ENCODE measurements at regions not wholly inside any gene's neighbourhood (a gene's known extent, or its start where the extent isn't known, plus 50 kb on each side); places are given as distances from the start of the nearest gene placed in this dataset.

GRCh38 chr10:8908013-8908412, 853.5 kb downstream of the GATA3 start:
- no peaks in the 10 kb centered on the region for H3K9me3 ChIP-seq (ENCODE audit: insufficient read depth, low read depth, low read length)
- no peak overlapping the region for H2AFZ ChIP-seq (ENCODE audit: low read depth, low read length)
- Mint-ChIP-seq H3K36me3 (ENCODE audit: low read depth, unreplicated experiment) (no peaks in the 10 kb centered on the region), H3K27me3 (ENCODE audit: low read depth, unreplicated experiment) (no peaks in the 10 kb centered on the region), H3K27ac (ENCODE audit: unreplicated experiment) (no peak overlapping the region), H3K4me3 (ENCODE audit: unreplicated experiment) (no peak overlapping the region), H3K9me3 (ENCODE audit: unreplicated experiment) (no peaks in the 10 kb centered on the region), H3K4me1 (ENCODE audit: low read depth, unreplicated experiment) (no peaks in the 10 kb centered on the region)
- H3K27ac ChIP-seq (ENCODE audit: low read depth, low read length): no peak overlapping the region
- FAIRE-seq: no peak
- no peaks in the 10 kb centered on the region for H3K79me2 ChIP-seq (ENCODE audit: insufficient read depth, low read length)
- DNase-seq (ENCODE audit: low read depth): no peak
- H3K36me3 ChIP-seq (ENCODE audit: insufficient read depth, low read length): no peaks in the 10 kb centered on the region
- H3K4me1 ChIP-seq (ENCODE audit: insufficient read depth, low read length): no peaks in the 10 kb centered on the region
- H3K9ac ChIP-seq (ENCODE audit: low read length): no peak overlapping the region
- no peak for TF ChIP-seq EZH2 (IDR thresholded peaks at IDR 0.05; ENCODE audit: insufficient read depth, low read length)
- TF ChIP-seq CTCF (IDR thresholded peaks at IDR 0.05; ENCODE audit: insufficient read depth, low read depth, low read length): no peak
- no peaks in the 10 kb centered on the region for H4K20me1 ChIP-seq (ENCODE audit: insufficient read depth, low read length)
- no peaks in the 10 kb centered on the region for H3K27me3 ChIP-seq (ENCODE audit: insufficient read depth, low read length)
- no peak overlapping the region for H3K4me3 ChIP-seq (ENCODE audit: insufficient read depth, low read depth, low read length)
- H3K4me2 ChIP-seq (ENCODE audit: low read length): no peak overlapping the region

- H3K27me3 Mint-ChIP-seq (ENCODE audit: low read depth, unreplicated experiment): no peaks in the 10 kb centered on the region
- FAIRE-seq (no peak), DNase-seq (ENCODE audit: low read depth) (no peak)
- Histone ChIP-seq H3K27ac (ENCODE audit: low read depth, low read length) (no peak overlapping the region), H3K4me2 (ENCODE audit: low read length) (no peak overlapping the region), H3K27me3 (ENCODE audit: insufficient read depth, low read length) (no peaks in the 10 kb centered on the region), H3K4me1 (ENCODE audit: insufficient read depth, low read length) (no peaks in the 10 kb centered on the region), H3K9me3 (ENCODE audit: insufficient read depth, low read depth, low read length) (no peaks in the 10 kb centered on the region), H4K20me1 (ENCODE audit: insufficient read depth, low read length) (no peaks in the 10 kb centered on the region), H3K4me3 (ENCODE audit: insufficient read depth, low read depth, low read length) (no peak overlapping the region), H2AFZ (ENCODE audit: low read depth, low read length) (no peak overlapping the region), H3K79me2 (ENCODE audit: insufficient read depth, low read length) (no peaks in the 10 kb centered on the region), H3K36me3 (ENCODE audit: insufficient read depth, low read length) (no peaks in the 10 kb centered on the region), H3K9ac (ENCODE audit: low read length) (no peak overlapping the region)
- no peak overlapping the region for H3K4me3 Mint-ChIP-seq (ENCODE audit: unreplicated experiment)
- TF ChIP-seq EZH2 (IDR thresholded peaks at IDR 0.05; ENCODE audit: insufficient read depth, low read length) (no peak), CTCF (IDR thresholded peaks at IDR 0.05; ENCODE audit: insufficient read depth, low read depth, low read length) (no peak)
- H3K4me1 Mint-ChIP-seq (ENCODE audit: low read depth, unreplicated experiment): no peaks in the 10 kb centered on the region
- no peaks in the 10 kb centered on the region for H3K9me3 Mint-ChIP-seq (ENCODE audit: unreplicated experiment)
- no peak overlapping the region for H3K27ac Mint-ChIP-seq (ENCODE audit: unreplicated experiment)
- no peaks in the 10 kb centered on the region for H3K36me3 Mint-ChIP-seq (ENCODE audit: low read depth, unreplicated experiment)
Observed at GRCh38 chr10:8910314-8910713, 855.8 kb downstream of the GATA3 start.

GRCh38 chr10:8911032-8911431, 856.5 kb downstream of the GATA3 start:
- H3K79me2 ChIP-seq (ENCODE audit: insufficient read depth, low read length): no peaks in the 10 kb centered on the region
- Mint-ChIP-seq H3K4me3 (ENCODE audit: unreplicated experiment) (no peak overlapping the region), H3K36me3 (ENCODE audit: low read depth, unreplicated experiment) (no peaks in the 10 kb centered on the region), H3K4me1 (ENCODE audit: low read depth, unreplicated experiment) (no peaks in the 10 kb centered on the region), H3K9me3 (ENCODE audit: unreplicated experiment) (no peaks in the 10 kb centered on the region), H3K27me3 (ENCODE audit: low read depth, unreplicated experiment) (no peaks in the 10 kb centered on the region), H3K27ac (ENCODE audit: unreplicated experiment) (no peak overlapping the region)
- no peak overlapping the region for H3K4me2 ChIP-seq (ENCODE audit: low read length)
- TF ChIP-seq EZH2 (IDR thresholded peaks at IDR 0.05; ENCODE audit: insufficient read depth, low read length): no peak
- TF ChIP-seq CTCF (IDR thresholded peaks at IDR 0.05; ENCODE audit: insufficient read depth, low read depth, low read length): no peak
- no peaks in the 10 kb centered on the region for H3K36me3 ChIP-seq (ENCODE audit: insufficient read depth, low read length)
- FAIRE-seq (no peak), DNase-seq (ENCODE audit: low read depth) (no peak)
- H4K20me1 ChIP-seq (ENCODE audit: insufficient read depth, low read length): no peaks in the 10 kb centered on the region
- H3K9ac ChIP-seq (ENCODE audit: low read length): no peak overlapping the region
- H3K4me3 ChIP-seq (ENCODE audit: insufficient read depth, low read depth, low read length): no peak overlapping the region
- H3K4me1 ChIP-seq (ENCODE audit: insufficient read depth, low read length): no peaks in the 10 kb centered on the region
- no peaks in the 10 kb centered on the region for H3K9me3 ChIP-seq (ENCODE audit: insufficient read depth, low read depth, low read length)
- no peak overlapping the region for H3K27ac ChIP-seq (ENCODE audit: low read depth, low read length)
- H3K27me3 ChIP-seq (ENCODE audit: insufficient read depth, low read length): no peaks in the 10 kb centered on the region
- H2AFZ ChIP-seq (ENCODE audit: low read depth, low read length): no peak overlapping the region
